ENCODE measurements at regions not wholly inside any gene's neighbourhood (a gene's known extent, or its start where the extent isn't known, plus 50 kb on each side); places are given as distances from the start of the nearest gene placed in this dataset.

DNA sequence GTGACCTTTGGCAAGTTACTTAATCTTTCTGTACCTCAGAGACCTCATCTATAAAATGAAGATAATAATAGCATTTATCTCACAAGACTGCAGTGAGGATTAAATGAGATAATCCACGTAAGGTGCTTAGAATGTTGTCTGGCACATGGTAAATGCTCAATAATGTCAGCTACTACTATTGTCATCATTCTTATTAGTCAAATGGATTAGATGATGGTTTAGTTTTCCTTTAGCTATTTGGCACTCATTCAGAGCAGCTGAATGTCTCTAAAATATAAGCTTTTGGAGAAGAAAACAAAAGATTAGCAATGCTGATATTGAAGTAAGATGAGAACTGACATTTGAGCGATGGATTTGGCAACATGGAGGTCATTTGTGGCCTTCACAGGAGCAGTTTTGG lies 125.1 kb downstream of the AQP4 start:
- no peaks in the 10 kb centered on the region for H3K36me3 ChIP-seq (replicated peaks in 1 of 2; ENCODE audit: control insufficient read depth in 1 of 2, insufficient read depth in 2 of 2, low read length in 2 of 2)
- no peak overlapping the region for H3K9ac ChIP-seq (ENCODE audit: insufficient read depth, low read length, poor library complexity, severe bottlenecking)
- no peaks in the 10 kb centered on the region for H3K9me3 ChIP-seq (replicated peaks in 1 of 2; ENCODE audit: control insufficient read depth in 1 of 2, insufficient read depth in 1 of 2, low read length in 2 of 2)
- no peak overlapping the region for H3K27ac ChIP-seq (ENCODE audit: low read depth in 1 of 2, low read length in 2 of 2)
- 91% methylated on average over 1 of the region's 2 CpGs for WGBS (ENCODE audit: insufficient coverage)
- Mint-ChIP-seq H3K4me1 (peaks cover 5% of the 10 kb centered on the region), H3K4me3 (no peak overlapping the region), H3K36me3 (no peaks in the 10 kb centered on the region), H3K9me3 (peaks cover 0 to 3% (median 1%) of the 10 kb centered on the region in 7 donors), H3K27me3 (ENCODE audit: low read depth in 3 of 3) (peaks cover 0 to 2% (median 2%) of the 10 kb centered on the region in 3 donors), H3K27ac (no peak overlapping the region)
- no peak for DNase-seq
- TF ChIP-seq, protein P1, sequence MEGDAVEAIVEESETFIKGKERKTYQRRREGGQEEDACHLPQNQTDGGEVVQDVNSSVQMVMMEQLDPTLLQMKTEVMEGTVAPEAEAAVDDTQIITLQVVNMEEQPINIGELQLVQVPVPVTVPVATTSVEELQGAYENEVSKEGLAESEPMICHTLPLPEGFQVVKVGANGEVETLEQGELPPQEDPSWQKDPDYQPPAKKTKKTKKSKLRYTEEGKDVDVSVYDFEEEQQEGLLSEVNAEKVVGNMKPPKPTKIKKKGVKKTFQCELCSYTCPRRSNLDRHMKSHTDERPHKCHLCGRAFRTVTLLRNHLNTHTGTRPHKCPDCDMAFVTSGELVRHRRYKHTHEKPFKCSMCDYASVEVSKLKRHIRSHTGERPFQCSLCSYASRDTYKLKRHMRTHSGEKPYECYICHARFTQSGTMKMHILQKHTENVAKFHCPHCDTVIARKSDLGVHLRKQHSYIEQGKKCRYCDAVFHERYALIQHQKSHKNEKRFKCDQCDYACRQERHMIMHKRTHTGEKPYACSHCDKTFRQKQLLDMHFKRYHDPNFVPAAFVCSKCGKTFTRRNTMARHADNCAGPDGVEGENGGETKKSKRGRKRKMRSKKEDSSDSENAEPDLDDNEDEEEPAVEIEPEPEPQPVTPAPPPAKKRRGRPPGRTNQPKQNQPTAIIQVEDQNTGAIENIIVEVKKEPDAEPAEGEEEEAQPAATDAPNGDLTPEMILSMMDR (IDR thresholded peaks at IDR 0.05), result no peak
- H4K20me1 ChIP-seq (ENCODE audit: insufficient read depth, low read length), result no peaks in the 10 kb centered on the region
- H2AFZ ChIP-seq (ENCODE audit: insufficient read depth, low read depth, low read length, poor library complexity, severe bottlenecking), result no peak overlapping the region
- H3K4me3 ChIP-seq (replicated peaks in 1 of 3; ENCODE audit: low read depth in 2 of 3, low read length in 3 of 3), result no peak overlapping the region
- no peak overlapping the region for H3K4me2 ChIP-seq (replicated peaks; ENCODE audit: extremely low read depth, low read length, poor library complexity, severe bottlenecking)
- H3K79me2 ChIP-seq (ENCODE audit: insufficient read depth, low read length), result no peaks in the 10 kb centered on the region
- no peaks in the 10 kb centered on the region for H3K27me3 ChIP-seq (ENCODE audit: control insufficient read depth in 2 of 2, insufficient read depth in 2 of 2, low read length in 2 of 2)
- intact Hi-C loops (cut with micrococcal nuclease), result no loop called here
- H3K4me1 ChIP-seq (ENCODE audit: control insufficient read depth in 1 of 2, insufficient read depth in 2 of 2, low read length in 2 of 2), result peaks cover 0 to 3% of the 10 kb centered on the region in 2 donors

DNA sequence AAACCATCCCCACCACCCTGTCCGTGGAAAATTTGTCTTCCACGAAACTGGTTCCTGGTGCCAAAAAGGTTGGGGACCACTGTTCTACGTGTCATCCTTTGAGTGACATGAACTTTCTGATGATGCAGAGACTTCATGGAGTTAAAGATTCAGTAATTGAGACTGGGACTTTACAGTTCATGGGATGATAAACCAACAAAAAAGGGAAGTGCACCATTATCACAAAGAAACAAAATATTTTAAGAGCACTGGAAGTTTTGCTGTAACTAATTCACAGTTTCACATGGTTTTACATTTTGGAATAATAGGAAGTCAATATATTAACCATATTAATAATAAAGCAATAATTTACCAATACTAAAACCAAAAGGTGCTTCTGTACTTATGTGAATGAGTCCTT lies 126.8 kb downstream of the AQP4 start:
- TF ChIP-seq, protein P1 (IDR thresholded peaks at IDR 0.05), result no peak
- no peaks in the 10 kb centered on the region for H3K9me3 ChIP-seq (replicated peaks in 1 of 2; ENCODE audit: control insufficient read depth in 1 of 2, insufficient read depth in 1 of 2, low read length in 2 of 2)
- H3K9me3 Mint-ChIP-seq, result peaks cover 0 to 6% (median 2%) of the 10 kb centered on the region in 7 donors
- intact Hi-C loops (cut with micrococcal nuclease), result no loop called here
- H3K4me3 Mint-ChIP-seq, result no peak overlapping the region
- H3K27ac Mint-ChIP-seq, result peak overlapping the region in 1 of 7 donors; percentile 46
- DNase-seq, result no peak
- H3K36me3 Mint-ChIP-seq, result no peaks in the 10 kb centered on the region
- H3K79me2 ChIP-seq (ENCODE audit: insufficient read depth, low read length), result no peaks in the 10 kb centered on the region
- no peak overlapping the region for H3K27ac ChIP-seq (ENCODE audit: low read depth in 1 of 2, low read length in 2 of 2)
- no peak overlapping the region for H2AFZ ChIP-seq (ENCODE audit: insufficient read depth, low read depth, low read length, poor library complexity, severe bottlenecking)
- H4K20me1 ChIP-seq (ENCODE audit: insufficient read depth, low read length), result no peaks in the 10 kb centered on the region
- H3K9ac ChIP-seq (ENCODE audit: insufficient read depth, low read length, poor library complexity, severe bottlenecking), result no peak overlapping the region
- no peaks in the 10 kb centered on the region for H3K36me3 ChIP-seq (replicated peaks in 1 of 2; ENCODE audit: control insufficient read depth in 1 of 2, insufficient read depth in 2 of 2, low read length in 2 of 2)
- H3K4me1 Mint-ChIP-seq, result no peaks in the 10 kb centered on the region
- H3K27me3 Mint-ChIP-seq (ENCODE audit: low read depth in 3 of 3), result peaks cover 0 to 2% (median 2%) of the 10 kb centered on the region in 3 donors
- no peaks in the 10 kb centered on the region for H3K4me1 ChIP-seq (ENCODE audit: control insufficient read depth in 1 of 2, insufficient read depth in 2 of 2, low read length in 2 of 2)
- no peak overlapping the region for H3K4me3 ChIP-seq (replicated peaks in 1 of 3; ENCODE audit: low read depth in 2 of 3, low read length in 3 of 3)
- H3K27me3 ChIP-seq (ENCODE audit: control insufficient read depth in 2 of 2, insufficient read depth in 2 of 2, low read length in 2 of 2), result no peaks in the 10 kb centered on the region
- 100% methylated on average over 1 of the region's 3 CpGs for WGBS (ENCODE audit: insufficient coverage)
- H3K4me2 ChIP-seq (replicated peaks; ENCODE audit: extremely low read depth, low read length, poor library complexity, severe bottlenecking), result no peak overlapping the region

Measured in CD14-positive monocyte (primary cell).